A549 (cell line): ENCODE measurements at regions not wholly inside any gene's neighbourhood (a gene's known extent, or its start where the extent isn't known, plus 50 kb on each side); places are given as distances from the start of the nearest gene placed in this dataset.

ENCODE experiments used
- POLR2A ChIP-seq: IDR thresholded peaks from 2 replicates; pipeline ENCODE4 v1.6.1; 2012; ENCODE audit warnings: mild to moderate bottlenecking, low read length
- TF ChIP-seq, protein P1 (sequence below): fragments of >200 bp; sonication (Bioruptor Twin); formaldehyde crosslinking; IDR thresholded peaks from 3 replicates; pipeline ENCODE4 v1.5.1; 2016
- TF ChIP-seq, protein P2 (sequence below): fragments of 450-650 bp; IDR thresholded peaks from 2 replicates; pipeline ENCODE4 v1.6.1; 2014; ENCODE audit warnings: antibody characterized with exemption

DNA sequence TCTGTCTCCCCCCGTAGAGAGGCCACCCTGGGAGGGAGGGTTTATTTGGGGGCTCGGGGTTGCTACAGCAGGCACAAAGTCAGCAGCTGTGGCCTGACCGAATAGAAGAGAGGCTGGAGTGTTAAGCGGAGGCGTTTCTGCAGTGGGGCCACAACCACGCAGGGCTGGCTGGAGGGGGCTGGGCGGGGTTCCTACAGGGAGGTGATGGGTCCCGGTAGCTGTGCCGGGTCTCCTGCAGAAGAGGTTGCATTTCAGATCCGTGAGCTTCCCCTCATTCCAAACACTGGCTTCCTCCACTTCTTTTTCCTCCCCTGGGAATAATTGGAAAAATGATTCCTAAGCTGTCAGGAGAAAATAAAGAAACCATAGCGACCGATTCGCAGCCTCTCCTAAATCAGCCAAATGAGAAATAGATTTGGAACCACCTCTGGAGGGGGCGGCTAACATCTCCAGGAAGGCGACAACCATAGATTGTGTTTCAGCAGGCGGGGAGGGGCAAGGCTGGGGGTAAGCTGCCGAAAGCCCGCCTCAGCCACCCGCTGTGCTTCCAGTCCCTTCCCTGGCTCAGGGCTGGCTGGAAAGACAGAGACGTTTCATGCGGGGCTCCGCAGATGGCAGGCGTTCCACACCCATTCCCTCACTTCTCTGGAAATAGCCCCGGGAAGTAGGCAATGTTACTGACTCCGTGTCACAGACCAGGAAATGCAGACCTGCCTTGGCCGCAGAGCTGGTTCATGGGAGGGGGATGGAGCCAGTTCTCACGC lies 85.6 kb upstream of the TAF1B start:
- TF ChIP-seq, protein P1, sequence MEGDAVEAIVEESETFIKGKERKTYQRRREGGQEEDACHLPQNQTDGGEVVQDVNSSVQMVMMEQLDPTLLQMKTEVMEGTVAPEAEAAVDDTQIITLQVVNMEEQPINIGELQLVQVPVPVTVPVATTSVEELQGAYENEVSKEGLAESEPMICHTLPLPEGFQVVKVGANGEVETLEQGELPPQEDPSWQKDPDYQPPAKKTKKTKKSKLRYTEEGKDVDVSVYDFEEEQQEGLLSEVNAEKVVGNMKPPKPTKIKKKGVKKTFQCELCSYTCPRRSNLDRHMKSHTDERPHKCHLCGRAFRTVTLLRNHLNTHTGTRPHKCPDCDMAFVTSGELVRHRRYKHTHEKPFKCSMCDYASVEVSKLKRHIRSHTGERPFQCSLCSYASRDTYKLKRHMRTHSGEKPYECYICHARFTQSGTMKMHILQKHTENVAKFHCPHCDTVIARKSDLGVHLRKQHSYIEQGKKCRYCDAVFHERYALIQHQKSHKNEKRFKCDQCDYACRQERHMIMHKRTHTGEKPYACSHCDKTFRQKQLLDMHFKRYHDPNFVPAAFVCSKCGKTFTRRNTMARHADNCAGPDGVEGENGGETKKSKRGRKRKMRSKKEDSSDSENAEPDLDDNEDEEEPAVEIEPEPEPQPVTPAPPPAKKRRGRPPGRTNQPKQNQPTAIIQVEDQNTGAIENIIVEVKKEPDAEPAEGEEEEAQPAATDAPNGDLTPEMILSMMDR, result no peak
- no peak for TF ChIP-seq POLR2A
- TF ChIP-seq, protein P2, sequence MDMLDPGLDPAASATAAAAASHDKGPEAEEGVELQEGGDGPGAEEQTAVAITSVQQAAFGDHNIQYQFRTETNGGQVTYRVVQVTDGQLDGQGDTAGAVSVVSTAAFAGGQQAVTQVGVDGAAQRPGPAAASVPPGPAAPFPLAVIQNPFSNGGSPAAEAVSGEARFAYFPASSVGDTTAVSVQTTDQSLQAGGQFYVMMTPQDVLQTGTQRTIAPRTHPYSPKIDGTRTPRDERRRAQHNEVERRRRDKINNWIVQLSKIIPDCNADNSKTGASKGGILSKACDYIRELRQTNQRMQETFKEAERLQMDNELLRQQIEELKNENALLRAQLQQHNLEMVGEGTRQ, result no peak
